Subcutaneous abdominal adipose tissue (tissue), 5 donors: ENCODE measurements at regions not wholly inside any gene's neighbourhood (a gene's known extent, or its start where the extent isn't known, plus 50 kb on each side); places are given as distances from the start of the nearest gene placed in this dataset.

Source experiments
- H3K27ac ChIP-seq: one replicate; pipeline ENCODE4 v1.7.0; 2013; ENCODE audit warnings: low read depth, mild to moderate bottlenecking, inconsistent platforms, low read length, moderate library complexity
- H3K27me3 ChIP-seq, 5 donors: one replicate each; pipeline ENCODE4 v1.7.0; 2013; ENCODE audit warnings: low read length in 5 of 5, inconsistent platforms in 1 of 5; ENCODE audit not compliant: control insufficient read depth in 5 of 5, insufficient read depth in 4 of 5
- H3K36me3 ChIP-seq, 5 donors: one replicate each; pipeline ENCODE4 v1.7.0; 2013; ENCODE audit warnings: low read length in 5 of 5; ENCODE audit not compliant: control insufficient read depth in 5 of 5, insufficient read depth in 5 of 5
- H3K4me1 ChIP-seq, 5 donors: one replicate each; pipeline ENCODE4 v1.7.0; 2013; ENCODE audit warnings: low read length in 5 of 5, mild to moderate bottlenecking in 3 of 5, moderate library complexity in 1 of 5; ENCODE audit not compliant: control insufficient read depth in 5 of 5, insufficient read depth in 5 of 5
- H3K4me3 ChIP-seq, 5 donors: one replicate each; pipeline ENCODE4 v1.7.0; 2013; ENCODE audit warnings: low read length in 5 of 5, low read depth in 1 of 5
- H3K9ac ChIP-seq, 5 donors: one replicate each; pipeline ENCODE4 v1.7.0; 2013; ENCODE audit warnings: low read length in 5 of 5, mild to moderate bottlenecking in 4 of 5, moderate library complexity in 3 of 5
- H3K9me3 ChIP-seq, 5 donors: one replicate each; pipeline ENCODE4 v1.7.0; 2013; ENCODE audit warnings: low read length in 5 of 5; ENCODE audit not compliant: control insufficient read depth in 5 of 5
- donor health status: healthy.
- donor health status: healthy.
- donor health status: healthy.
- donor health status: healthy.
- donor health status: healthy.

- H3K36me3 ChIP-seq, result no peaks in the 10 kb centered on the region
- peaks cover 0 to 2% (median 0%) of the 10 kb centered on the region in 5 donors for H3K9me3 ChIP-seq
- no peaks in the 10 kb centered on the region for H3K27me3 ChIP-seq
Measured at GRCh38 chr6:84536885-84537638, 227.3 kb downstream of the TBX18 start.

GRCh38 chr6:84528201-84528600 lies 236.2 kb downstream of the TBX18 start:
- H3K9me3 ChIP-seq, result no peaks in the 10 kb centered on the region
- no peak overlapping the region for H3K9ac ChIP-seq
- H3K27me3 ChIP-seq, result no peaks in the 10 kb centered on the region
- no peak overlapping the region for H3K4me3 ChIP-seq
- no peak overlapping the region for H3K27ac ChIP-seq
- H3K4me1 ChIP-seq, result no peaks in the 10 kb centered on the region
- no peaks in the 10 kb centered on the region for H3K36me3 ChIP-seq

More at GRCh38 chr6:84536885-84537638, 227.3 kb downstream of the TBX18 start:
- Histone ChIP-seq H3K9ac (no peak overlapping the region), H3K4me3 (no peak overlapping the region), H3K27ac (no peak overlapping the region), H3K4me1 (no peaks in the 10 kb centered on the region)

DNA sequence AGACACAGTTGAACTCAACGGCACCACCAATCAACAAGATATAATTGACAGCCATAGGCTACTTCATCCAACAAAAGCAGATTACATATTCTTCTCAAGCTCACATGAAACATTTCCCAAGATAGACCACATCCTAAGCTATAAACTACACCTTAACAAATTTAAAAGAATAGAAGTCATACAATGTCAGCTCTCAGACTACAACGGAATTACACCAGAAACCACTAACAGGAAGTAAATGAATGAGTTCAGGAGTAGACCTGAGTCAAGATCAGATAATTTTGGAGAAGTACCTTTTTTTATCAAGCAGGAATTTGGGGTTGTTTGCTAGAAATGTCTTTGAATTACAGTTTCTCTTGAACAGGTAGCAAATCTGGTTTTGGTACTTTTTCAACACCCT lies 237.8 kb downstream of the TBX18 start:
- H3K9ac ChIP-seq, result no peak overlapping the region
- no peak overlapping the region for H3K4me3 ChIP-seq
- H3K36me3 ChIP-seq, result no peaks in the 10 kb centered on the region
- H3K9me3 ChIP-seq, result no peaks in the 10 kb centered on the region
- peaks cover 0 to 3% (median 0%) of the 10 kb centered on the region in 5 donors for H3K4me1 ChIP-seq
- H3K27me3 ChIP-seq, result no peaks in the 10 kb centered on the region
- H3K27ac ChIP-seq, result no peak overlapping the region

DNA sequence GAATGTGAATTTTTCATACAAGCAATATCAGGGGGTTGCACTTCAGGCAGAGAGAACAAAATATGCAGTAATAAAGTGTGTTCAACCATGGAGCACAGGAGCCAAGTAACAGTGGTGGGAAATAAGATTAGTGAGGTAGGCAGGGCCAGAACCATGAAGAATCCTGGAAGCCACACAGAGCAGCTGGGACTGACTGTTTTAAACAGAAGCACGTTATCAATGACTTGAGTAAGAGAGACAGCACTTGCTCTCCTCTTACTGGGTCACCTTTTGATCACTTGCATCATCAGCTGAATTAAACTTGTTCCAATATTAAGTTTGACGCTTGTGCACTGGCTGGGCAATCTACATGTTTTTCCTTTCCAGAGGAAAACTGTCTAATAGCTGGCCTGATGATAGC lies 238.5 kb downstream of the TBX18 start:
- H3K9ac ChIP-seq, result no peak overlapping the region
- H3K27me3 ChIP-seq, result no peaks in the 10 kb centered on the region
- peaks cover 0 to 3% (median 0%) of the 10 kb centered on the region in 5 donors for H3K4me1 ChIP-seq
- H3K36me3 ChIP-seq, result no peaks in the 10 kb centered on the region
- H3K9me3 ChIP-seq, result no peaks in the 10 kb centered on the region
- no peak overlapping the region for H3K27ac ChIP-seq
- no peak overlapping the region for H3K4me3 ChIP-seq

DNA sequence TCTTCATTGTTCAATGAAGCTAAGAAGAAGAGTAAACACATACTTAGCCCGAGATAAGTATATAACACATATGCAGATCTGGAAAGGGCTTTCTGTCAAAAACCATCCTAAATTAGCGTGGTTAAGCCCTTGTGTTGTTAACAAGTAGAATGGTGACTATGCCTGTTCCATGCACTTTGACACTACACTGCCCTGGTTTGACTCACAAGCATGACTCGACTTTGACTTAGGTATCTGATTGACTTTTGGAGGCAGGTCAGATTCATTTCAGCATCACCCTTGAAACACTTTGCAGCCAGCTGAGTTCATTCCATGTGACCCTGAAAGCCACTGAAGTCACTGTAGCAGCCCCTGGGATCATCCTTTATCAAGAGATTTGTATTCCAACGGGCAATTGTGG lies 239.8 kb downstream of the TBX18 start:
- peaks cover 0 to 3% (median 0%) of the 10 kb centered on the region in 5 donors for H3K4me1 ChIP-seq
- H3K27me3 ChIP-seq, result no peaks in the 10 kb centered on the region
- H3K4me3 ChIP-seq, result no peak overlapping the region
- no peaks in the 10 kb centered on the region for H3K36me3 ChIP-seq
- no peaks in the 10 kb centered on the region for H3K9me3 ChIP-seq
- no peak overlapping the region for H3K27ac ChIP-seq
- H3K9ac ChIP-seq, result no peak overlapping the region

GRCh38 chr6:84522135-84522549 lies 242.3 kb downstream of the TBX18 start:
- Histone ChIP-seq H3K27ac (no peak overlapping the region), H3K9me3 (no peaks in the 10 kb centered on the region), H3K9ac (no peak overlapping the region), H3K27me3 (no peaks in the 10 kb centered on the region), H3K4me1 (peaks cover 0 to 3% (median 0%) of the 10 kb centered on the region in 5 donors), H3K36me3 (no peaks in the 10 kb centered on the region), H3K4me3 (no peak overlapping the region)

DNA sequence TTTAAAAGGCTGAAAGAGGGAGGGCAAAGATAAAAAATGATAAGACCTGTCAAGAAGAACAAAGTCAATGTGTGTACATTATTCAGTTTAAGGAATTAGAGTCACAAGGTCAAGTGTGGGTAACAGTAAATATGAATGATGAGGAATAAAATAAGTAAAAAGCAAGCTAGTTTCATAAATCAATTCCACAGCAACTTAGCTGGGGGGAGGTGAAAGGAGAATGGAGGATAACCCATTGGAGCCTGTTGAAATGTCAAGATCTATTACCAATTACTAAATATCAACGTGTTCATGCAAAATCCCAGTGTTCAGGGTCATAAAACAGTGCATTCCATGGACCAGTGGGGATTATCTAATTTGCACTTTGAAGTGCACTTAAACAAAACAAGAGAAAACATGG lies 242.9 kb downstream of the TBX18 start:
- Histone ChIP-seq H3K36me3 (no peaks in the 10 kb centered on the region), H3K9ac (no peak overlapping the region), H3K4me1 (peaks cover 0 to 3% (median 0%) of the 10 kb centered on the region in 5 donors), H3K27me3 (no peaks in the 10 kb centered on the region), H3K4me3 (no peak overlapping the region), H3K27ac (no peak overlapping the region), H3K9me3 (no peaks in the 10 kb centered on the region)

GRCh38 chr6:84517741-84518530 lies 246.5 kb downstream of the TBX18 start:
- Histone ChIP-seq H3K4me1 (peaks cover 0 to 3% (median 0%) of the 10 kb centered on the region in 5 donors), H3K4me3 (no peak overlapping the region), H3K9me3 (no peaks in the 10 kb centered on the region), H3K9ac (no peak overlapping the region), H3K27ac (no peak overlapping the region), H3K36me3 (no peaks in the 10 kb centered on the region), H3K27me3 (no peaks in the 10 kb centered on the region)

GRCh38 chr6:84516154-84516553 lies 248.2 kb downstream of the TBX18 start:
- no peak overlapping the region for H3K4me3 ChIP-seq
- no peaks in the 10 kb centered on the region for H3K36me3 ChIP-seq
- H3K9ac ChIP-seq, result no peak overlapping the region
- no peaks in the 10 kb centered on the region for H3K27me3 ChIP-seq
- no peaks in the 10 kb centered on the region for H3K4me1 ChIP-seq
- no peaks in the 10 kb centered on the region for H3K9me3 ChIP-seq
- no peak overlapping the region for H3K27ac ChIP-seq

DNA sequence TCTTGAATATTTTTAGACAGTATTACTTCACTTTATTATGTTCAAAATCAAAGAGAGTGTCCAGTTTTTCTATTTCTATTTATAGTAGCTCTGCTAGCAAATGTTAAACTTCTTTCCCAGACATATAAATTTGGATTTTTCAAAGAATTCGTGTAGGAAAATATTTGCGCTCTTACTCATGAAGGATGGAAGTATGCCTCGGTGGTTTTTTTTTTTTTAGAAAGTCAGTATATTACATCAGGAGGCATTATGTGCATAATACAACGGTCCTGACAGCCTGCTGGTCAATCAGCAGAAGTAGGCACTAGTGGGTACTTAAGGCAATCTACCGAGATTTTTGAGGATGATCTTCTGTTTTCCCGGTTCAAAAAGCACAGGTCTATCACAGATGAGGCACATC lies 249.3 kb downstream of the TBX18 start:
- no peaks in the 10 kb centered on the region for H3K27me3 ChIP-seq
- H3K4me3 ChIP-seq, result no peak overlapping the region
- no peak overlapping the region for H3K9ac ChIP-seq
- H3K36me3 ChIP-seq, result no peaks in the 10 kb centered on the region
- H3K27ac ChIP-seq, result no peak overlapping the region
- no peaks in the 10 kb centered on the region for H3K9me3 ChIP-seq
- no peaks in the 10 kb centered on the region for H3K4me1 ChIP-seq
